ENCODE measurements at regions not wholly inside any gene's neighbourhood (a gene's known extent, or its start where the extent isn't known, plus 50 kb on each side); places are given as distances from the start of the nearest gene placed in this dataset.

GRCh38 chr1:239682960-239683359, 296.6 kb downstream of the CHRM3 start:
- DNase-seq = no peak

DNA sequence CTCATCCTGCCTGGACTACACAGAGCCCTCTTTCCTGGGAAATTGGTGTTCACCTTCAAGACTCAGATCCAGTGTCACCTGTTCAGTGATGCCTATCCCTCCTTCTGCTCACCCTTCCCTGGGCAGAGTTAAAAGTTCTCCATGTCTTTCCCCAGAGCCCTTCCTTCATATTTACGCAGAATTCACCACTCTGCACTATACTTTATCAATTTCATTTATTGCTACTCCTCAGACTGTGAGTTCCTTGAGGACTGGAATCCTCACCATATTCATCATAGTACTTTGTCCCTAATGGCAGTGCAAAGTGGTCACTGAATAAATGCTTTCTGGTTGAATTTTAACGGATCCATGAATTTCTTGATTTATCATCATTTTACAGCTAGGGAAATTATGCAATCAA, 300.0 kb downstream of the CHRM3 start:
- DNase-seq = no peak

DNA sequence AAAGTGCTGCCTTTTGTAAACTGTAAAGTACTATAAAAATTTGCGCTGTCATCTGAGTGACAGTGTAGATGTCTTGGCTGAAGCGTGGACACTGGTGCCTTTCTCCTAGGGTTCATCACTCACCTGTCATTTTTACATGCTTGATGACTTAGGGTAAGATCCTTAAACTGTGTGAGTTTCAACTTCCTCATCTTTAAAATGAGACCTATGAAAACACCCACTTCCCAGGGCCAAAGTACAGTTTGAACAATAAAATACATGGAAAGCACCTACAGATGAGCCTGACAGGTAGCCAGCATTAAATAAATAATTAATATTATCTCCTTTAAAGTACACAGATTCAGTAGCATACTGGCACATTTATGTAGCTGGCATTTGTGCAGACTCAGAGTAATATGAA, 309.9 kb downstream of the CHRM3 start:
- DNase-seq = no peak

- no peak for DNase-seq
Observed at GRCh38 chr1:239700667-239701066, 314.3 kb downstream of the CHRM3 start.

DNA sequence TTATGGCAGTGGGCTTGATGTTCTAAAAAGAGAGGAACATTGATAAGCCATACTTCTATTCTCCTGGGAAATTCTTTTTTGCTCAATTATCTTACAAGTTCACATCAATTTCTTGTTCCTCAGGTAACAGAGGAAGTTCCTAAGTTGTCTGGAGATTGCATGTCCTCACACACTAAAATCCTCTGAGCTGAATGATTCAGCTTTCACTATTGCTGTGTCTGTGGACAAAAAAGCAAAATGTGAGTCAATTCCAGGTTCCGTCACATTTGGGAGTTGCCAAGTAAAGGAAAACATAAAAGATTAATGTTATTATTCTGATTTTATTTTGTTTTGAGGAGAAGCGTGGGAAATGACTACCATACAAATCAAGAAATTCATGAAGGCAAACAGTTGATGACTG, 316.7 kb downstream of the CHRM3 start:
- no peak for DNase-seq

DNA sequence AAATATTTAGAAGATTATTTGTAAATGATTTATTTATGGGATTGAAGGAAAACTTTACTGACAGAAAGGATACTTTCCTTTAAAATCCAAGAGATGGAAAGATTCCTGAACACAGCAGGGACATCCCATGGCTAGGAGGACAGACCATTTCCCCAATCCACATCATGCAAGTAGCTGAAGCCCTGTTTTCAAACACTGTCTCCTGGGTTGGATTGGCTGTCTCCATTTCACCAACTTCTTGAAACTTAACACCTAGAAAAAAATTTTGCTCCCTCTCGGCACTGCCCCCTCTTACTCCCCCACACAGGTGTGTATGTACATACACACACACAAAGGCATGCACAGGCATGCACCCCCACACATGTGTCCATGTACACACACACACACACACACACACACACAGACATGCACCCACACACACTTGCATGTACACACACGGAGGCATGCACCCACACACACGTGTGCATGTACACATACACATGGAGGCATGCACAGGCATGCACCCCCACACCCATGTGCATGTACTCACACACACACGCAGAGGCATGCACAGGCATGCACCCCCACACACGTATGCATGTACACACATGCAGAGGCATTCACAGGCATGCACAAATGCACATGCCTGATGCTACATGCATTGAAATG, 320.0 kb downstream of the CHRM3 start:
- DNase-seq = no peak

- DNase-seq = no peak
Observed at GRCh38 chr1:239707615-239708014, 321.2 kb downstream of the CHRM3 start.

DNA sequence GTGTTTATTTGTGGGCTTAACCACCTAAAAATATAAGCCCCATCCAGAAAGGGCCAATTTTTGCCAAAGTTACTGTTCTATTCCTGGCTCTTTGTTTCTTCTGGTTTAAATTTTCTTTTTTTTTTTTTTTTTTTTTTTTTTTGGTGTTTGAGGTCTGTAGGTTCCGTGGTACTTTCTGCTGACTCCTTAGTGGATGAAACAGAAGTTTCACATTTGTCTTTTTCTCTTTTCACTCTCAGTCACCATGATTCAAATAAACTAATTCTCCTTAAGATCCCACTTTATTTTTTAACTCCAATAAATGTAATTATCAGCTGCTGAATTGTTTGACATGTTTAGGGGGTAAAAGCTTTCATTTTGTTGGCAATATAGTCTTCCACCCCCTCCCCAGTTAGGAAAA, 322.3 kb downstream of the CHRM3 start:
- no peak for DNase-seq

- no peak for DNase-seq
Observed at GRCh38 chr1:239711768-239712167, 325.4 kb downstream of the CHRM3 start.

DNA sequence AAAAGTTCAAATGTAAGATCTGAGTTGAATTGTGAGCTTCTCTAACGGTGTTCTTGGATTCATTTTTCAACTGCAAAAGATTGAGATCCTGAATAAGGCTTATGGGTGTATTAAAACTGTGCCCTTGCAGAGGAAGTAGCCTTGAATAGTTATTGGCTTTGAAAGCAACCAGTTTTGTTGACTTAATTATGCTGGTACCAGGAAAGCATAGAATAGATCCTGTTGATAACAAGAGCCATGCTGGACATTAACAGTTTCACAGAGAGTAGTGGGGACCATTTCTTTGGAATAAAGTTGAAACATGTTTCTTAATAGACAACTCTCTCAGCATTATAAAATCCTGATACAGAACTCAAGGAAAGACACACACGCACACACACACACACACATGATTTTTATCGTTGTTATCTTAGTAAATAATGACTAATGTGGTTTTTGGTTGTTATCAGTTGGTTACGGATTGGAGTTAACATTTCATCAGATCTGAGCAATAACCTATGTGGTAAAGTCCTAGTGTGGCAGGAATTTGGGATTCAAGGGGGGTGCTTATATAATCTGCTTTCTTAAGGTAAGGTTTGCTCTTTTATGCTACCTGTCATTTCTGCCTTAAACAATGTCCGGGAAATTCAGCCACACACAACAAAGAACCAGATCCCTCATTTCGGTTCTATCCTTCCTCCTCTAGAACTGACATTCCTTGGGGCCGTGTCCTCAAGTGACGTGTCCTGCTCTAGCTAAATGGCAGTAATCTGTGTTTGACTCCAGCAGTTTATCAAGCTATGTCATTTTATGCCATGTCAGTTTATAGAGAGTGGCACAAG, 330.9 kb downstream of the CHRM3 start:
- DNase-seq = no peak

DNA sequence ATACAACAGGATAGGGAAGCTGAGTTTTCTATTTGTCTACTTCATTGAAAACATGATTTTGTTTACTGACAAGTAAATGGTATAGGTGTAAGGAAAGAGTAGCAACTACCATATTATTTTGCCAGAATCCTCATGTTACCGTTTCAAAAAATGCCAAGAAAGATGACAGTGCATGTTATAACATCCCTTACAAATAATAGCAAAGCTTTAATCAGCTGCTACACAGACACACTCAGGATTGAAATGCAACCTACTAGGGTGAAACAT, 331.5 kb downstream of the CHRM3 start:
- DNase-seq = no peak

GRCh38 chr1:239718571-239718970, 332.2 kb downstream of the CHRM3 start:
- DNase-seq = no peak

- DNase-seq = no peak
Observed at GRCh38 chr1:239718997-239719628, 332.7 kb downstream of the CHRM3 start.

- DNase-seq = no peak
Observed at GRCh38 chr1:239719642-239720258, 333.4 kb downstream of the CHRM3 start.

DNA sequence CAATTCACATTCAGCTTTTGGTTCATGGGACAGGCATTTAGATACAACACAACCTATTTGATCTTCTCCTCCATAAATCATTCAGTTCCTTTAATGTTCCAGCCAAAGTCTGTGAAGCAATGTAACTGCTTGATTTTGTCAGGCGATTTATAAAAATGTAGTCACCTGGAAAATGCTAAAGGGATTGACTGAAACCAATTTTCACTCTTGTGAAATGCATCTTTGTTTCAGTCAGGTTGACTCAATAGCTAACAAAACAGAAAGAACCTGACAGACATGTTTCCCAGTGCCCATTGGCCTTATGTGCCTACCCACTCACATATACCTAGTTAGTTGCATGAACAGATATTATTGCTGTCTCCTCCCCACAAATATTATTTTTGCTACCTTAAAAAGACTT, 335.7 kb downstream of the CHRM3 start:
- DNase-seq = no peak

DNA sequence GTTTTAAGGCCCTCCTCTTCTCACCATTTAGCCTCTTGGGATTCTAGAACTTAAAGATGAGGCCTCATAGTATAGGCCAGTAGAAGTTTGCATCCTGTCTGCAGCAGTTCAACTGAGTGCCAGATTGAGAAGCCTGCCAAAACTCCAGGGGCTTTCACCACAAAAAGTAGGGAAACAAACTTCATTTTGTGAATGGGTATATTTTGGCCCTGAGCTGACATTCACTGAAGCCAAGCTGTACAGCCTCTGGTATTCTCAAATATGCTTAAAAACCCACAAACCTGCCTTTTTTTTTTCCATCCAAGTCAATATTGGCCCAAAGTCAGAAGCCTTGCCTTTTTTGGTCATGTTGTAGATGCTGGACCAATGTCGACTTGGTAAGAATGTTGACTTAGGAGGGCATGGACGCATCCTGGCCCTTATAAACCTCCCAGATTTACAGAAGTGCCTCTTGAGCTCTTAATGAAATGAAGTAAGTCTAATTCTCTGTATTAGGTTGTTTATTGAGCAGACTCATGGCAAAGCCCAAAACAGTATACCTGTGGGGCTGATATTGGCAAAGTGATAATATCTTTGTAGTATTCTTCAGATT, 337.5 kb downstream of the CHRM3 start:
- no peak for DNase-seq

- DNase-seq = no peak
Observed at GRCh38 chr1:239725371-239725770, 339.0 kb downstream of the CHRM3 start.

- DNase-seq = no peak
Observed at GRCh38 chr1:239725933-239726332, 339.6 kb downstream of the CHRM3 start.

DNA sequence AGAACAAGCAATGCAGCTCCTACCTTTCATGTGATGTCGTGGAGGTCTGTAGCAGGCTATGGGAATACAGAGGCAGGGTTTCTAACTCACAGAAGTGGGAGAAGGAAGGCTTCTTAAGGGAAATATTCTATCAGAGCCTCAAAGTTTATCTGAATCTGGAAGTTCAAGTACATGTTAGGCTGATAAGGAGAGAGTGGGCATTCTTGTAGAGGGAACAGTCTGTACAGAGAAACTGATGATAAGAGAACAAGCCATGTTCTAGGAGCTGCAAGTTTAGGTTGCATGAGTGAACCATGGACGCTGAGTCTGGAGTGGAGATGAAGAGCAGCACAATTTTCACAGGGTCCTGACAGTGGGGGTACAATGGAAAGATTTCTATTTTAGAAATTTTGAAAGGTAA, 344.0 kb downstream of the CHRM3 start:
- DNase-seq = no peak

- DNase-seq = no peak
Observed at GRCh38 chr1:239731082-239731748, 344.8 kb downstream of the CHRM3 start.

GRCh38 chr1:239732770-239733169, 346.4 kb downstream of the CHRM3 start:
- DNase-seq = no peak

DNA sequence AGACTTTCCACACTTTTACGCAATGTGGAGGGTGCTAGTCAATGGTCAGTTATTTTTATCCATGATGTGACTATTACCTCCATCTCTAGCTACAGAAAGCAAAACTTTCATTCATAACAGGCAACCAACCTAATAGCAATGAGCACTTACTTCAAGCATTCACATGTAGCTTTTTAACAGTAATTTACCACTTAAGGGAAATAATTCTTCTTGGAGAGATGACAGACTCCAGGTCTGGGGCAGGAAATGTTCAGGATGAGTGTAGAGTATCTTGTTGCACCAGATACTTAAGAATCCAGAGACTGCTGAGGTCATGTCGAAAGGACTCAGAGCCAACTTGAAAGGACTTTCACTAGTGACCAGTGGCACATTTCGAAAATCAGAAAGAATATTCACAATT, 347.6 kb downstream of the CHRM3 start:
- no peak for DNase-seq

GRCh38 chr1:239735111-239735510, 348.7 kb downstream of the CHRM3 start:
- DNase-seq = no peak
